ENCODE measurements at regions not wholly inside any gene's neighbourhood (a gene's known extent, or its start where the extent isn't known, plus 50 kb on each side); places are given as distances from the start of the nearest gene placed in this dataset.

- H3K4me3 ChIP-seq (ENCODE audit: low read length, poor library complexity, severe bottlenecking): no peak overlapping the region
- H3K9me3 ChIP-seq (ENCODE audit: insufficient read depth, low read depth, low read length): no peaks in the 10 kb centered on the region
- TF ChIP-seq EZH2phosphoT487 (IDR thresholded peaks at IDR 0.05; ENCODE audit: borderline replicate concordance) (no peak), CTCF (conservative IDR thresholded peaks at IDR 0.05; ENCODE audit: low read length) (no peak)
- no peak overlapping the region for H3K4me2 ChIP-seq (ENCODE audit: low read depth, low read length, poor library complexity, severe bottlenecking)
- H2AFZ ChIP-seq (ENCODE audit: low read length): no peak overlapping the region
- no peak overlapping the region for H3K9ac ChIP-seq (ENCODE audit: low read depth, low read length, poor library complexity, severe bottlenecking)
- H3K36me3 ChIP-seq (ENCODE audit: insufficient read depth, low read length): no peaks in the 10 kb centered on the region
- no peaks in the 10 kb centered on the region for H4K20me1 ChIP-seq (ENCODE audit: insufficient read depth, low read length, poor library complexity, severe bottlenecking)
- H3K79me2 ChIP-seq (ENCODE audit: insufficient read depth, low read length): no peaks in the 10 kb centered on the region
- no peaks in the 10 kb centered on the region for H3F3A ChIP-seq (ENCODE audit: low read depth)
- no peaks in the 10 kb centered on the region for H3K9me2 ChIP-seq (replicated peaks; ENCODE audit: low read depth, low read length)
- no peaks in the 10 kb centered on the region for H3K4me1 ChIP-seq (ENCODE audit: insufficient read depth, low read length, poor library complexity, severe bottlenecking)
- H3K27me3 ChIP-seq (ENCODE audit: insufficient read depth, low read length, poor library complexity, severe bottlenecking): no peaks in the 10 kb centered on the region
Measured at GRCh38 chr2:118728984-118729383, 118.5 kb downstream of the EN1 start.

GRCh38 chr2:118726821-118727220, 120.6 kb downstream of the EN1 start:
- Histone ChIP-seq H3K27me3 (ENCODE audit: insufficient read depth, low read length, poor library complexity, severe bottlenecking) (no peaks in the 10 kb centered on the region), H3K4me1 (ENCODE audit: insufficient read depth, low read length, poor library complexity, severe bottlenecking) (no peaks in the 10 kb centered on the region), H3K9ac (ENCODE audit: low read depth, low read length, poor library complexity, severe bottlenecking) (no peak overlapping the region), H3K9me3 (ENCODE audit: insufficient read depth, low read depth, low read length) (no peaks in the 10 kb centered on the region), H3K4me2 (ENCODE audit: low read depth, low read length, poor library complexity, severe bottlenecking) (no peak overlapping the region), H3F3A (ENCODE audit: low read depth) (no peaks in the 10 kb centered on the region), H2AFZ (ENCODE audit: low read length) (no peak overlapping the region), H3K79me2 (ENCODE audit: insufficient read depth, low read length) (no peaks in the 10 kb centered on the region), H3K9me2 (replicated peaks; ENCODE audit: low read depth, low read length) (no peaks in the 10 kb centered on the region), H4K20me1 (ENCODE audit: insufficient read depth, low read length, poor library complexity, severe bottlenecking) (no peaks in the 10 kb centered on the region), H3K4me3 (ENCODE audit: low read length, poor library complexity, severe bottlenecking) (no peak overlapping the region), H3K36me3 (ENCODE audit: insufficient read depth, low read length) (no peaks in the 10 kb centered on the region)
- TF ChIP-seq CTCF (conservative IDR thresholded peaks at IDR 0.05; ENCODE audit: low read length) (no peak), EZH2phosphoT487 (IDR thresholded peaks at IDR 0.05; ENCODE audit: borderline replicate concordance) (no peak)

- no peak overlapping the region for H3K4me2 ChIP-seq (ENCODE audit: low read depth, low read length, poor library complexity, severe bottlenecking)
Measured at GRCh38 chr2:118723394-118723793, 124.1 kb downstream of the EN1 start.

More at GRCh38 chr2:118723394-118723793, 124.1 kb downstream of the EN1 start:
- H3K79me2 ChIP-seq (ENCODE audit: insufficient read depth, low read length): no peaks in the 10 kb centered on the region
- no peaks in the 10 kb centered on the region for H3F3A ChIP-seq (ENCODE audit: low read depth)
- H2AFZ ChIP-seq (ENCODE audit: low read length): no peak overlapping the region
- no peaks in the 10 kb centered on the region for H3K4me1 ChIP-seq (ENCODE audit: insufficient read depth, low read length, poor library complexity, severe bottlenecking)
- H3K36me3 ChIP-seq (ENCODE audit: insufficient read depth, low read length): no peaks in the 10 kb centered on the region
- H3K4me3 ChIP-seq (ENCODE audit: low read length, poor library complexity, severe bottlenecking): no peak overlapping the region
- no peaks in the 10 kb centered on the region for H3K9me3 ChIP-seq (ENCODE audit: insufficient read depth, low read depth, low read length)
- H3K9me2 ChIP-seq (replicated peaks; ENCODE audit: low read depth, low read length): no peaks in the 10 kb centered on the region
- no peaks in the 10 kb centered on the region for H4K20me1 ChIP-seq (ENCODE audit: insufficient read depth, low read length, poor library complexity, severe bottlenecking)
- no peak overlapping the region for H3K9ac ChIP-seq (ENCODE audit: low read depth, low read length, poor library complexity, severe bottlenecking)
- H3K27me3 ChIP-seq (ENCODE audit: insufficient read depth, low read length, poor library complexity, severe bottlenecking): no peaks in the 10 kb centered on the region
- no peak for TF ChIP-seq CTCF (conservative IDR thresholded peaks at IDR 0.05; ENCODE audit: low read length)
- TF ChIP-seq EZH2phosphoT487 (IDR thresholded peaks at IDR 0.05; ENCODE audit: borderline replicate concordance): no peak
